ENCODE measurements at regions not wholly inside any gene's neighbourhood (a gene's known extent, or its start where the extent isn't known, plus 50 kb on each side); places are given as distances from the start of the nearest gene placed in this dataset.
"Not testable (repeated sequence)": the region's sequence is repeated elsewhere in the genome, so short reads cannot be mapped to it uniquely, and the experiment has no call there.

GRCh38 chr4:170198747-170199146 is 109.0 kb upstream of the AADAT start:
- H3K27ac Mint-ChIP-seq (ENCODE audit: unreplicated experiment) = no peak overlapping the region
- DNase-seq = no peak
- no peak for TF ChIP-seq CTCF (IDR thresholded peaks at IDR 0.05; ENCODE audit: unreplicated experiment)
- no peaks in the 10 kb centered on the region for H3K4me1 Mint-ChIP-seq (ENCODE audit: low read depth, unreplicated experiment)
- CTCF ChIA-PET = interaction anchor here (0.5 to 1.6 kb wide), 6 partner anchors 50 to 298 kb away, joined by 3 to 5 read pairs (median 4); no protein-coding TSS in a partner anchor
- H3K27me3 Mint-ChIP-seq (ENCODE audit: unreplicated experiment) = no peaks in the 10 kb centered on the region
- H3K9me3 Mint-ChIP-seq (ENCODE audit: low read depth, unreplicated experiment) = peaks cover 4% of the 10 kb centered on the region
- BruUV-seq (replicated peaks) = no TSS peak
- H3K36me3 Mint-ChIP-seq (ENCODE audit: insufficient read depth, unreplicated experiment) = no peaks in the 10 kb centered on the region
- H3K4me3 Mint-ChIP-seq (ENCODE audit: low read depth, unreplicated experiment) = no peak overlapping the region
- intact Hi-C loops (cut with micrococcal nuclease; ENCODE audit: unreplicated experiment) = loop anchor here (1.0 to 10.0 kb wide), 3 partner anchors 61 to 299 kb away; no protein-coding TSS in a partner anchor

GRCh38 chr4:170194794-170195193 is 105.0 kb upstream of the AADAT start:
- not testable (repeated sequence) for H3K27ac Mint-ChIP-seq (ENCODE audit: unreplicated experiment); DNase-seq
- intact Hi-C loops (cut with micrococcal nuclease; ENCODE audit: unreplicated experiment) = loop anchor here (5.0 to 10.0 kb wide), 2 partner anchors 180 to 303 kb away; no protein-coding TSS in a partner anchor

GRCh38 chr4:170193496-170193895 is 103.7 kb upstream of the AADAT start:
- H3K27ac Mint-ChIP-seq (ENCODE audit: unreplicated experiment) = no peak overlapping the region
- no peak for TF ChIP-seq CTCF (IDR thresholded peaks at IDR 0.05; ENCODE audit: unreplicated experiment)
- no peaks in the 10 kb centered on the region for H3K4me1 Mint-ChIP-seq (ENCODE audit: low read depth, unreplicated experiment)
- H3K4me3 Mint-ChIP-seq (ENCODE audit: low read depth, unreplicated experiment) = no peak overlapping the region
- DNase-seq = no peak
- H3K9me3 Mint-ChIP-seq (ENCODE audit: low read depth, unreplicated experiment) = no peaks in the 10 kb centered on the region
- no TSS peak for BruUV-seq (replicated peaks)
- no peaks in the 10 kb centered on the region for H3K27me3 Mint-ChIP-seq (ENCODE audit: unreplicated experiment)
- CTCF ChIA-PET = no interaction called here
- H3K36me3 Mint-ChIP-seq (ENCODE audit: insufficient read depth, unreplicated experiment) = no peaks in the 10 kb centered on the region
- intact Hi-C loops (cut with micrococcal nuclease; ENCODE audit: unreplicated experiment) = loop anchor here (10.0 kb wide), 1 partner anchor 181 kb away; no protein-coding TSS in a partner anchor

More at GRCh38 chr4:170194794-170195193, 105.0 kb upstream of the AADAT start:
- H3K4me1 Mint-ChIP-seq (ENCODE audit: low read depth, unreplicated experiment); H3K27me3 Mint-ChIP-seq (ENCODE audit: unreplicated experiment); H3K4me3 Mint-ChIP-seq (ENCODE audit: low read depth, unreplicated experiment); CTCF ChIA-PET; BruUV-seq (replicated peaks); H3K36me3 Mint-ChIP-seq (ENCODE audit: insufficient read depth, unreplicated experiment); H3K9me3 Mint-ChIP-seq (ENCODE audit: low read depth, unreplicated experiment): not testable (repeated sequence)

GRCh38 chr4:170190265-170190664 is 100.5 kb upstream of the AADAT start:
- Mint-ChIP-seq H3K4me3 (ENCODE audit: low read depth, unreplicated experiment) (no peak overlapping the region), H3K36me3 (ENCODE audit: insufficient read depth, unreplicated experiment) (no peaks in the 10 kb centered on the region), H3K27me3 (ENCODE audit: unreplicated experiment) (no peaks in the 10 kb centered on the region), H3K4me1 (ENCODE audit: low read depth, unreplicated experiment) (no peaks in the 10 kb centered on the region), H3K9me3 (ENCODE audit: low read depth, unreplicated experiment) (no peaks in the 10 kb centered on the region), H3K27ac (ENCODE audit: unreplicated experiment) (no peak overlapping the region)
- no peak for DNase-seq
- BruUV-seq (replicated peaks) = no TSS peak
- TF ChIP-seq CTCF (IDR thresholded peaks at IDR 0.05; ENCODE audit: unreplicated experiment) = no peak
- intact Hi-C loops (cut with micrococcal nuclease; ENCODE audit: unreplicated experiment) = loop anchor here (10.0 kb wide), 1 partner anchor 185 kb away; no protein-coding TSS in a partner anchor
- CTCF ChIA-PET = no interaction called here

DNA sequence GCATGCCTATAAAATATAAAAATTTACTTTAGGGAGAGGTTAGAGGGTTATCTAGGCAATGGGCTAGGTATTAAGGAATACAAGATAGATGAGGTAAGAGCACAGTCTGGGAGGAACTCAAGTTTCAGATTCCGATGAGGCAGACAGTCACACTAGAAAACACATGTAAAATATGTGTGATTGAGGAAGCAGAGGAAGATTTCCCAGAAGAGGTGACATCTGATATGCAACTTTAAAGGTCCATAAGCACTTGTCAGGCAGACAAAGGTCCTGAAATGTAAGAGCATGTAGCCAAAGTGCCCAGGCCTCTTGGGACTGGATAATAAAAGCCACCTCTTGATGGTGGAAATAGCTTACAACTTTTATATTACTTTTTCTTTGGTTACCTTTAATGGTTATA is 81.1 kb upstream of the AADAT start:
- BruUV-seq (replicated peaks) = no TSS peak
- Mint-ChIP-seq H3K4me3 (ENCODE audit: low read depth, unreplicated experiment) (no peak overlapping the region), H3K4me1 (ENCODE audit: low read depth, unreplicated experiment) (peaks cover 6% of the 10 kb centered on the region), H3K36me3 (ENCODE audit: insufficient read depth, unreplicated experiment) (no peaks in the 10 kb centered on the region), H3K27me3 (ENCODE audit: unreplicated experiment) (no peaks in the 10 kb centered on the region), H3K9me3 (ENCODE audit: low read depth, unreplicated experiment) (no peaks in the 10 kb centered on the region), H3K27ac (ENCODE audit: unreplicated experiment) (no peak overlapping the region)
- CTCF ChIA-PET = no interaction called here
- intact Hi-C loops (cut with micrococcal nuclease; ENCODE audit: unreplicated experiment) = no loop called here
- DNase-seq = no peak
- no peak for TF ChIP-seq CTCF (IDR thresholded peaks at IDR 0.05; ENCODE audit: unreplicated experiment)
